ENCODE measurements at regions not wholly inside any gene's neighbourhood (a gene's known extent, or its start where the extent isn't known, plus 50 kb on each side); places are given as distances from the start of the nearest gene placed in this dataset.
"Not testable (repeated sequence)": the region's sequence is repeated elsewhere in the genome, so short reads cannot be mapped to it uniquely, and the experiment has no call there.

GRCh38 chr6:25132934-25133333 is 146.2 kb upstream of the CARMIL1 start:
- no peaks in the 10 kb centered on the region for H3K27me3 Mint-ChIP-seq
- no peak overlapping the region for H3K27ac Mint-ChIP-seq
- no peak for ATAC-seq
- peaks cover 36% of the 10 kb centered on the region for H3K4me1 Mint-ChIP-seq
- H3K4me3 Mint-ChIP-seq: no peak overlapping the region
- peaks cover 2% of the 10 kb centered on the region for H3K9me3 Mint-ChIP-seq
- H3K36me3 Mint-ChIP-seq: peaks cover 37% of the 10 kb centered on the region

GRCh38 chr6:25133568-25133967 is 145.6 kb upstream of the CARMIL1 start:
- Mint-ChIP-seq H3K9me3 (peaks cover 2% of the 10 kb centered on the region), H3K36me3 (peaks cover 37% of the 10 kb centered on the region), H3K4me3 (no peak overlapping the region), H3K27me3 (no peaks in the 10 kb centered on the region), H3K4me1 (peaks cover 36% of the 10 kb centered on the region), H3K27ac (no peak overlapping the region)
- ATAC-seq: no peak

GRCh38 chr6:25136854-25137253 is 142.3 kb upstream of the CARMIL1 start:
- Mint-ChIP-seq H3K36me3 (peaks cover 25% of the 10 kb centered on the region), H3K27me3 (no peaks in the 10 kb centered on the region), H3K4me1 (peaks cover 26% of the 10 kb centered on the region), H3K4me3 (peak overlapping the region; percentile 82), H3K9me3 (peaks cover 2% of the 10 kb centered on the region), H3K27ac (peak overlapping the region; percentile 86)
- ATAC-seq: no peak

DNA sequence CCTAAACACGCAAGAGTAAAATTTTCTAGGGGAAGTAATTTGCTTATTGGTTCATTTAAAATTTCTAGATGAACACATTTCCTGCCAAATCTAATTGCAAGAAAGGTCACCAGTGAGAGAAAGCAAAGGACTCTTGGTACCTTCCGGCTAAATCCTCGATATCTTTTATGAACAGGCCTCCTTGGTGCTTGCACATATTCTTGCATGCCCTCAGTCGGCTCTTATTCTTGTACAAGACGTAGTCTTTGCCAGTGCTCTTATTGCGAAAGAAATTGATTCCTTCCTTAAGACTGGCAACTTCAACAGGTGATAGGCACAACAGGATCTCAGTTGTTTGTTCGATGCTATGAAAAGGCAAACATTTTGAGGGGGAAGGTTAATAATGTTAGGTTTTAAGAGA is 141.7 kb upstream of the CARMIL1 start:
- H3K36me3 Mint-ChIP-seq: peaks cover 18% of the 10 kb centered on the region
- ATAC-seq: peak; percentile 47

GRCh38 chr6:25137916-25138232 is 141.3 kb upstream of the CARMIL1 start:
- no peaks in the 10 kb centered on the region for H3K9me3 Mint-ChIP-seq
- ATAC-seq: no peak

More for the DNA sequence above, 141.7 kb upstream of the CARMIL1 start:
- Mint-ChIP-seq H3K4me3 (peak overlapping the region; percentile 82), H3K4me1 (peaks cover 25% of the 10 kb centered on the region), H3K27me3 (no peaks in the 10 kb centered on the region), H3K9me3 (peaks cover 2% of the 10 kb centered on the region), H3K27ac (peak overlapping the region; percentile 86)

DNA sequence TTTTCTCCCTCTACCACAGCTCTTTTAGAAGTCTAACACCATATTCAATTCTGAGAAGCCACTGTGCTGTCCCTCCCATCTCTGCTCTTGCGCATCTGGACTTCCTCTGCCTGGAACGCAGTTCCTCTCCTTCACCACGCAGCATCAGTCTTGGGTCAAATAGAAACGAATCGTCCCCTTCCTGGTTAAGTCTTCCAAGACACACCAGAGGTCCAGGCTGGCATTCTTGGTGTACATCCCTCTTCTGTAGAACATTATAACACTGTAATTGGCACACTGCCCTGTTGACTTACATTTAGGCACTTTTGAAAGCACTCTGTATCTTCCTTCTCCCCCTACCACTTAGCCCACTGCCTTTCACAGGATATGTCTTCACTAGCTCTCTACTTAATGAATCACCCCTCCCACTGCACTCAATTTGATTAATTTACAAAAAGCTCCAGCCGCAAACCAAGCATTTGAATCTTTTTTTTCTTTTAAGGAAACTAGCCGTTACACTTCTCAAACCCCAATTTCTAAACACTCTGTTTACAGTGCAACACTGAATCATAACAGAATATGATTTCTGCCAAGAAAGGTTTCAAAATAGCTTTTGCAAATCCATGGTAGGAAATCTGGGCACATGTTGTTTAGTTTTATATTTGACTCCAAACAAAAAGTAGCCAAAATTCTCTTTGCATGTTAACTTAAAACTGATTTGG is 140.8 kb upstream of the CARMIL1 start:
- no peaks in the 10 kb centered on the region for H3K27me3 Mint-ChIP-seq
- H3K9me3 Mint-ChIP-seq: no peaks in the 10 kb centered on the region
- H3K4me1 Mint-ChIP-seq: peaks cover 28% of the 10 kb centered on the region
- peak; percentile 95 for ATAC-seq
- peaks cover 9% of the 10 kb centered on the region for H3K36me3 Mint-ChIP-seq
- H3K27ac Mint-ChIP-seq: peak overlapping the region; percentile 86
- H3K4me3 Mint-ChIP-seq: peak overlapping the region; percentile 82

More at GRCh38 chr6:25137916-25138232, 141.3 kb upstream of the CARMIL1 start:
- Mint-ChIP-seq H3K27me3 (no peaks in the 10 kb centered on the region), H3K27ac (peak overlapping the region; percentile 86), H3K4me3 (peak overlapping the region; percentile 82), H3K4me1 (peaks cover 24% of the 10 kb centered on the region), H3K36me3 (peaks cover 15% of the 10 kb centered on the region)

DNA sequence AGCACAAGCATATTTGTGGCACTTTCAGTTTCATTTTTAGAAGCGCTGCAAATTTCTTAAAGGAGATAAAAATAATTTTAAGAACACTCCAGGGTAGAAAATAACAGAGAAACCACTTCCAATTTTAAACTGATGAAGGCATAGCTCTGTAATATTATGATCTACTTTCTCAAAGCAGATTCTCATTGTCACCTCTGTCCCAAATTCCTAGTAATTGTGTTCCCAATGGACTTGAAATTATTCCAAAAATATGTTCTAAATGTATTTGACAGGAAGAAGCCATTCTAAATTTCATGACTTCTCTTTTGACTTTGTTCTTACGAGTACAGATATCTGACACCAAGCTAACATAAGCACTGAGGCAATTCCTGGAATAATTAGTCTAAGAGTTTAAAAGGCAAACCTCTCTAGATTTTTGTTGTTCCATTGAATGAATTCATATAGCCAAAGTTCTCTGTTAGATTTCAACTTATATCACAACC is 140.2 kb upstream of the CARMIL1 start:
- H3K4me1 Mint-ChIP-seq: peaks cover 28% of the 10 kb centered on the region
- no peaks in the 10 kb centered on the region for H3K27me3 Mint-ChIP-seq
- H3K36me3 Mint-ChIP-seq: peaks cover 9% of the 10 kb centered on the region
- H3K4me3 Mint-ChIP-seq: peak overlapping the region; percentile 82
- ATAC-seq: no peak
- H3K9me3 Mint-ChIP-seq: no peaks in the 10 kb centered on the region
- H3K27ac Mint-ChIP-seq: peak overlapping the region; percentile 86

DNA sequence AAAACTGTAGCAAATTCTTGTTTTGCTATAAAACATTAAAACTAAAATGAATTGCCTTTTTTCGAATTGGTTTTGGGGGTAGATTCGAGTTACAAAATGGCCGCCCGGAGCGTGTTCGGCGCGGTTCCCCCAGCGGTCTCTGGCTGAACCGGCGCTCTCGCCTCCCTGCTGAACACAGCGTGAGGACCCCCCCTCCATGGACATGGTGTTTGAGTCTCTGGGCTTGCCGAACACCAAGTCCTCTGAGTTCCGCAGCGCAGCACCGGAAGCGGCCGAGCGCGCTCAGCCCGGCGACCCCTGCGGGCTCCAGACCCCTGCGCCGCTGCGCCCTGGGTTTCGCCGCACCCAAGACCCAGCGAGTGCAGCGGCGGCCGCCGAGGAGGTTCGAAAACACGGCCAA is 139.6 kb upstream of the CARMIL1 start:
- not testable (repeated sequence) for H3K27me3 Mint-ChIP-seq, H3K9me3 Mint-ChIP-seq, ATAC-seq, H3K27ac Mint-ChIP-seq, H3K36me3 Mint-ChIP-seq
- H3K4me1 Mint-ChIP-seq: peaks cover 28% of the 10 kb centered on the region
- H3K4me3 Mint-ChIP-seq: peak overlapping the region; percentile 21

DNA sequence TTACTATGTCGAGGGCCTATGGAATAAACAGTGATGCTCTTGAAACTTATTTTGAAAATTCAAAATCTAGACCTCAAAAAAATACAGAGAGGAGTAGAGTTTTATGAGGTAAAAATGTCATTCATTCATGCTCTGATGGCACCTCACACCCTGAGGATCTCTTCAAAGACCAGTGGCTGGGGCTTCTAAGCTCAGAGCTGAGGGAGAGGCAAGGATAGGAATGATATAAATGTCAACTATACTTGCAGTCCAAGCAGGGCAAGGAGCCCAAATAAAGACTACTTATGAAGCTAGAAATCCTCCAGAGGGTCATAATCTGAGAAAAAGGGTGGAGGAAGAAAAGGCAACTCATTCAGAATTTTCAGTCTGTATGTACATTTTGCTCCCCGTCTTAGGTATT is 136.7 kb upstream of the CARMIL1 start:
- H3K4me3 Mint-ChIP-seq: no peak overlapping the region
- no peaks in the 10 kb centered on the region for H3K27me3 Mint-ChIP-seq
- no peaks in the 10 kb centered on the region for H3K9me3 Mint-ChIP-seq
- H3K36me3 Mint-ChIP-seq: no peaks in the 10 kb centered on the region
- ATAC-seq: no peak
- peaks cover 27% of the 10 kb centered on the region for H3K4me1 Mint-ChIP-seq
- H3K27ac Mint-ChIP-seq: peak overlapping the region; percentile 28

DNA sequence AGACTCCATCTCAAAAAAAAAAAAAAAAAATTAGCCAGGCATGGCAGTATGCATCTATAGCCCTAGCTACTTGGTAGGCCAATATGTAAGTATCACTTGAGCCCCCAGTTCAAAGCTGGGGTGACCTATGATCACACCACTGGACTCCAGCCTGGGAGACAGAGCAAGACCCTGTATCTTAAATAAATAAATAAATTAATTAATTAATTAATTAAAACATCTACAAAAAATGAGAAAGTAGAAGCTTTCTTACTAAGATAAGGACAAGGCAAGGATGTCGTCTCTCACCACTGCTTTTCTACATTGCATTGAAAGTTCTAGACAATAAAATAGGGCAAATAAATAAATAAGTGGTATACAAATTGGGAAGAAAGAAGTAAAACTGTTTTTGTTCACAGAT is 134.3 kb upstream of the CARMIL1 start:
- H3K9me3 Mint-ChIP-seq: no peaks in the 10 kb centered on the region
- no peak for ATAC-seq
- H3K27me3 Mint-ChIP-seq: no peaks in the 10 kb centered on the region
- no peaks in the 10 kb centered on the region for H3K36me3 Mint-ChIP-seq
- H3K27ac Mint-ChIP-seq: no peak overlapping the region
- H3K4me1 Mint-ChIP-seq: peaks cover 33% of the 10 kb centered on the region
- H3K4me3 Mint-ChIP-seq: no peak overlapping the region

- H3K9me3 Mint-ChIP-seq: no peaks in the 10 kb centered on the region
- H3K27ac Mint-ChIP-seq: no peak overlapping the region
- no peaks in the 10 kb centered on the region for H3K36me3 Mint-ChIP-seq
- no peak overlapping the region for H3K4me3 Mint-ChIP-seq
- ATAC-seq: peak; percentile 93
- H3K4me1 Mint-ChIP-seq: peaks cover 33% of the 10 kb centered on the region
- H3K27me3 Mint-ChIP-seq: no peaks in the 10 kb centered on the region
Observed at GRCh38 chr6:25147223-25147622, 132.0 kb upstream of the CARMIL1 start.

DNA sequence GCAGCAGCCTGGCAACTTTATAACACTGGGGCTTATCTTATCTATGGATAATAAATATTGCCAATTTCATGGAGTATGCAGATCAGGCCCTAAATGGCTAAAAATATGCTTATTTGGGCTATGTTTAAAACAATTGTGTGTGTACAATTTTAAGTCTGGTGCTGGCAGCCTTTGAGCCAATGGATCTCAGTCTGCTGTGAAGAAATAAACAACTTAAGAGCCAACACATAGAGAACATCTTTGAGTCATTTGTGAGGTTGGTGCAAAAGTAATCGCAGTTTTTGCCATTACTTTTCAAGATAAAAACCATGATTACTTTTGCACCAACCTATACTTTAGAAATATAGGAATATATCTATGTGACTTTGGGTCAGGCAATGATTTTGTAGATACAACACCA is 129.1 kb upstream of the CARMIL1 start:
- peaks cover 25% of the 10 kb centered on the region for H3K4me1 Mint-ChIP-seq
- H3K4me3 Mint-ChIP-seq: no peak overlapping the region
- H3K9me3 Mint-ChIP-seq: peaks cover 3% of the 10 kb centered on the region
- ATAC-seq: no peak
- H3K27ac Mint-ChIP-seq: no peak overlapping the region
- H3K27me3 Mint-ChIP-seq: no peaks in the 10 kb centered on the region
- H3K36me3 Mint-ChIP-seq: no peaks in the 10 kb centered on the region

DNA sequence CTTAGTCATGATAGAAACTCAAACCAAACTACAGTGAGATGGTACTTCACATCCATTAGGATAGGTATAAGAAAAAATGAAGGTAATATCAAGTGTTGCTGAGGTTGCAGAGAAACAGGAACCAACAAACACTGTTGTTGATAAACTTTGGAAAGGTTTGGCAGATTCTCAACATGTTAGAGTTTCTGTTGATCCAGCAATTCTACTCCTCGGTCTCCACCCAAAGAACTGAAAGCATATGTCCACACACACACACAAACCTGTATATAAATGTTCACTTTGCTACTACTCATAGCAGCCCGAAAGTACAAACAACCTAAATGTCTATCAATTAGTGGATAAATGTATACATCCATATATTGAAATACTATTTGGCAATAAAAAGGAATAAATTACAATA is 128.3 kb upstream of the CARMIL1 start:
- Mint-ChIP-seq H3K4me1 (peaks cover 17% of the 10 kb centered on the region), H3K9me3 (peaks cover 3% of the 10 kb centered on the region), H3K27ac (no peak overlapping the region), H3K36me3 (no peaks in the 10 kb centered on the region), H3K27me3 (no peaks in the 10 kb centered on the region), H3K4me3 (no peak overlapping the region)
- no peak for ATAC-seq

- Mint-ChIP-seq H3K4me3 (no peak overlapping the region), H3K9me3 (peaks cover 8% of the 10 kb centered on the region), H3K27me3 (no peaks in the 10 kb centered on the region), H3K36me3 (no peaks in the 10 kb centered on the region), H3K27ac (no peak overlapping the region), H3K4me1 (peaks cover under 1% of the 10 kb centered on the region)
- ATAC-seq: no peak
Observed at GRCh38 chr6:25153079-25153478, 126.1 kb upstream of the CARMIL1 start.

- Mint-ChIP-seq H3K9me3 (peaks cover 8% of the 10 kb centered on the region), H3K27me3 (no peaks in the 10 kb centered on the region), H3K36me3 (peaks cover under 1% of the 10 kb centered on the region), H3K4me1 (no peaks in the 10 kb centered on the region), H3K4me3 (no peak overlapping the region), H3K27ac (no peak overlapping the region)
- no peak for ATAC-seq
Observed at GRCh38 chr6:25154034-25154596, 125.1 kb upstream of the CARMIL1 start.

- Mint-ChIP-seq H3K9me3 (peaks cover 16% of the 10 kb centered on the region), H3K27me3 (no peaks in the 10 kb centered on the region), H3K4me3 (no peak overlapping the region), H3K4me1 (no peaks in the 10 kb centered on the region), H3K27ac (no peak overlapping the region), H3K36me3 (peaks cover 7% of the 10 kb centered on the region)
- ATAC-seq: peak; percentile 68
Observed at GRCh38 chr6:25155211-25155610, 124.0 kb upstream of the CARMIL1 start.

Measured in stimulated activated memory B cell treated with anti-CD40 and anti-IgM and Interleukin-4, amounts not matched to agents 10 μg/mL and 1 μg/mL and 100 μg/mL, for 72 hours (primary cell).